Astrocyte (in vitro differentiated cells and primary cell): ENCODE measurements at regions not wholly inside any gene's neighbourhood (a gene's known extent, or its start where the extent isn't known, plus 50 kb on each side); places are given as distances from the start of the nearest gene placed in this dataset.

ENCODE experiments used
- DNase-seq: peaks from one replicate; pipeline ENCODE4 v3.0.0-alpha.2; 2010; ENCODE audit warnings: low read depth
- FAIRE-seq: peaks from 2 replicates; lab custom pipeline; 2011; peaks lifted over from hg19 to GRCh38; lab: Jason Lieb, UNC
- H2AFZ ChIP-seq: 2 replicates; pipeline ENCODE4 v1.6.0; 2012; ENCODE audit warnings: low read depth, low read length, inconsistent platforms
- H3K27ac ChIP-seq: 2 replicates; pipeline ENCODE4 v1.5.1; 2011; ENCODE audit warnings: low read depth, low read length, inconsistent platforms
- H3K27me3 ChIP-seq: 2 replicates; pipeline ENCODE4 v1.6.0; 2011; ENCODE audit warnings: low read length, inconsistent platforms; ENCODE audit not compliant: insufficient read depth
- H3K36me3 ChIP-seq: 2 replicates; pipeline ENCODE4 v1.5.1; 2011; ENCODE audit warnings: low read length, inconsistent platforms; ENCODE audit not compliant: insufficient read depth
- H3K4me1 ChIP-seq: 2 replicates; pipeline ENCODE4 v1.5.1; 2011; ENCODE audit warnings: low read length, inconsistent platforms; ENCODE audit not compliant: insufficient read depth
- H3K4me2 ChIP-seq: 2 replicates; pipeline ENCODE4 v1.6.0; 2012; ENCODE audit warnings: low read length, inconsistent platforms
- H3K4me3 ChIP-seq: 2 replicates; pipeline ENCODE4 v1.5.1; 2011; ENCODE audit warnings: low read depth, mild to moderate bottlenecking, low read length, inconsistent platforms; ENCODE audit not compliant: insufficient read depth
- H3K79me2 ChIP-seq: 2 replicates; pipeline ENCODE4 v1.6.0; 2012; ENCODE audit warnings: mild to moderate bottlenecking, low read length, inconsistent platforms; ENCODE audit not compliant: insufficient read depth
- H3K9ac ChIP-seq: 2 replicates; pipeline ENCODE4 v1.6.0; 2012; ENCODE audit warnings: mild to moderate bottlenecking, low read length, inconsistent platforms
- H3K9me3 ChIP-seq: 2 replicates; pipeline ENCODE4 v1.5.1; 2012; ENCODE audit warnings: low read depth, mild to moderate bottlenecking, low read length, inconsistent platforms; ENCODE audit not compliant: insufficient read depth
- H4K20me1 ChIP-seq: 2 replicates; pipeline ENCODE4 v1.6.0; 2012; ENCODE audit warnings: low read length, inconsistent platforms; ENCODE audit not compliant: insufficient read depth
- H3K27ac Mint-ChIP-seq: one replicate; pipeline ENCODE4 v1.8.0; 2021; ENCODE audit warnings: mild to moderate bottlenecking, mixed read lengths; ENCODE audit not compliant: unreplicated experiment
- H3K27me3 Mint-ChIP-seq: one replicate; pipeline ENCODE4 v1.8.0; 2021; ENCODE audit warnings: low read depth, mixed read lengths; ENCODE audit not compliant: unreplicated experiment
- H3K36me3 Mint-ChIP-seq: one replicate; pipeline ENCODE4 v1.8.0; 2021; ENCODE audit warnings: low read depth, mixed read lengths; ENCODE audit not compliant: unreplicated experiment
- H3K4me1 Mint-ChIP-seq: one replicate; pipeline ENCODE4 v1.8.0; 2021; ENCODE audit warnings: low read depth, mixed read lengths; ENCODE audit not compliant: unreplicated experiment
- H3K4me3 Mint-ChIP-seq: one replicate; pipeline ENCODE4 v1.8.0; 2021; ENCODE audit warnings: mild to moderate bottlenecking, moderate library complexity, mixed read lengths; ENCODE audit not compliant: unreplicated experiment
- H3K9me3 Mint-ChIP-seq: one replicate; pipeline ENCODE4 v1.8.0; 2021; ENCODE audit warnings: mild to moderate bottlenecking, mixed read lengths; ENCODE audit not compliant: unreplicated experiment
- CTCF ChIP-seq: IDR thresholded peaks from 2 replicates; pipeline ENCODE4 v1.5.1; 2011; ENCODE audit warnings: low read depth, mild to moderate bottlenecking, inconsistent platforms, low read length, moderate library complexity; ENCODE audit not compliant: insufficient read depth
- EZH2 ChIP-seq: IDR thresholded peaks from 2 replicates; pipeline ENCODE4 v1.6.1; 2012; ENCODE audit warnings: mild to moderate bottlenecking, low read length, inconsistent platforms; ENCODE audit not compliant: insufficient read depth

- TF ChIP-seq EZH2 (no peak), CTCF (no peak)
- H3K4me3 ChIP-seq = no peak overlapping the region
Measured at GRCh38 chr5:163727028-163727427, 221.6 kb downstream of the MAT2B start.

GRCh38 chr5:163730206-163730756 lies 224.9 kb downstream of the MAT2B start:
- no peak overlapping the region for H3K27ac Mint-ChIP-seq
- no peaks in the 10 kb centered on the region for H3K9me3 Mint-ChIP-seq
- FAIRE-seq (no peak), DNase-seq (no peak)
- no peaks in the 10 kb centered on the region for H3K9me3 ChIP-seq
- H3K4me1 ChIP-seq = no peaks in the 10 kb centered on the region
- H3K79me2 ChIP-seq = no peaks in the 10 kb centered on the region
- TF ChIP-seq EZH2 = no peak
- no peak for TF ChIP-seq CTCF
- H3K4me2 ChIP-seq = no peak overlapping the region
- no peaks in the 10 kb centered on the region for H3K36me3 ChIP-seq
- no peaks in the 10 kb centered on the region for H4K20me1 ChIP-seq
- H3K4me3 Mint-ChIP-seq = no peak overlapping the region
- H3K36me3 Mint-ChIP-seq = no peaks in the 10 kb centered on the region
- H3K4me1 Mint-ChIP-seq = peaks cover 3% of the 10 kb centered on the region
- no peak overlapping the region for H3K9ac ChIP-seq
- H3K27me3 ChIP-seq = no peaks in the 10 kb centered on the region
- no peak overlapping the region for H3K27ac ChIP-seq
- no peak overlapping the region for H3K4me3 ChIP-seq
- H3K27me3 Mint-ChIP-seq = no peaks in the 10 kb centered on the region
- H2AFZ ChIP-seq = no peak overlapping the region

More at GRCh38 chr5:163727028-163727427, 221.6 kb downstream of the MAT2B start:
- no peaks in the 10 kb centered on the region for H3K36me3 Mint-ChIP-seq
- Histone ChIP-seq H3K27ac (no peak overlapping the region), H2AFZ (no peak overlapping the region), H3K9me3 (no peaks in the 10 kb centered on the region), H4K20me1 (no peaks in the 10 kb centered on the region), H3K4me1 (no peaks in the 10 kb centered on the region), H3K4me2 (no peak overlapping the region), H3K9ac (no peak overlapping the region), H3K79me2 (no peaks in the 10 kb centered on the region), H3K27me3 (no peaks in the 10 kb centered on the region), H3K36me3 (no peaks in the 10 kb centered on the region)
- no peak overlapping the region for H3K4me3 Mint-ChIP-seq
- H3K27me3 Mint-ChIP-seq = no peaks in the 10 kb centered on the region
- FAIRE-seq (no peak), DNase-seq (no peak)
- H3K27ac Mint-ChIP-seq = no peak overlapping the region
- no peaks in the 10 kb centered on the region for H3K9me3 Mint-ChIP-seq
- H3K4me1 Mint-ChIP-seq = peaks cover 3% of the 10 kb centered on the region

GRCh38 chr5:163731256-163731655 lies 225.8 kb downstream of the MAT2B start:
- TF ChIP-seq CTCF = no peak
- TF ChIP-seq EZH2 = no peak
- H3K27me3 ChIP-seq = no peaks in the 10 kb centered on the region
- no peak for FAIRE-seq

More at GRCh38 chr5:163731256-163731655, 225.8 kb downstream of the MAT2B start:
- no peak overlapping the region for H3K4me3 ChIP-seq
- H3K27ac ChIP-seq = no peak overlapping the region
- H3K27ac Mint-ChIP-seq = no peak overlapping the region
- no peaks in the 10 kb centered on the region for H3K9me3 Mint-ChIP-seq
- H3K36me3 Mint-ChIP-seq = no peaks in the 10 kb centered on the region
- no peak overlapping the region for H2AFZ ChIP-seq
- no peak for DNase-seq
- no peak overlapping the region for H3K4me3 Mint-ChIP-seq
- no peaks in the 10 kb centered on the region for H3K36me3 ChIP-seq
- H3K79me2 ChIP-seq = no peaks in the 10 kb centered on the region
- no peak overlapping the region for H3K9ac ChIP-seq
- H3K4me2 ChIP-seq = no peak overlapping the region
- H3K4me1 ChIP-seq = no peaks in the 10 kb centered on the region
- H4K20me1 ChIP-seq = no peaks in the 10 kb centered on the region
- H3K27me3 Mint-ChIP-seq = no peaks in the 10 kb centered on the region
- no peaks in the 10 kb centered on the region for H3K9me3 ChIP-seq
- peaks cover 3% of the 10 kb centered on the region for H3K4me1 Mint-ChIP-seq
